HK-2 (cell line): ENCODE measurements at regions not wholly inside any gene's neighbourhood (a gene's known extent, or its start where the extent isn't known, plus 50 kb on each side); places are given as distances from the start of the nearest gene placed in this dataset.
"Not testable (repeated sequence)": the region's sequence is repeated elsewhere in the genome, so short reads cannot be mapped to it uniquely, and the experiment has no call there.

Experiments used
- DNase-seq: peaks from one replicate; pipeline ENCODE4 v3.0.0-alpha.2; 2018; ENCODE audit not compliant: unreplicated experiment

DNA sequence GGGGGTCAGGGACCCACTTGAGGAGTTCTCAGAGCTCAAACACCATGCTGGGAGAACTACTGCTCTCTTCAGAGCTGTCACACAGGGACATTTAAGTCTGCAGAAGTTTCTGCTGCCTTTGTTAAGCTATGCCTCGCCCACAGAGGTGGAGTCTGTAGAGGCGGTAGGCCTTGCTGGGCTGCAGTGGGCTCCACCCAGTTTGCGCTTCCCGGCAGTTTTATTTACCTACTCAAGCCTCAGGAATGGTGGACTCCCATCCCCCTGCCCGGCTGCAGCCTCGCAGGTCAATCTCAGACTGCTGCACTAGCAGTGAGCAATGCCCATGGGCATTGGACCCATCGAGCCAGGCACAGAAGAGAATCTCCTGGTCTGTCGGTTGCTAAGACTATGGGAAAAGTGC is 706.4 kb downstream of the LRRIQ3 start:
- DNase-seq: no peak

DNA sequence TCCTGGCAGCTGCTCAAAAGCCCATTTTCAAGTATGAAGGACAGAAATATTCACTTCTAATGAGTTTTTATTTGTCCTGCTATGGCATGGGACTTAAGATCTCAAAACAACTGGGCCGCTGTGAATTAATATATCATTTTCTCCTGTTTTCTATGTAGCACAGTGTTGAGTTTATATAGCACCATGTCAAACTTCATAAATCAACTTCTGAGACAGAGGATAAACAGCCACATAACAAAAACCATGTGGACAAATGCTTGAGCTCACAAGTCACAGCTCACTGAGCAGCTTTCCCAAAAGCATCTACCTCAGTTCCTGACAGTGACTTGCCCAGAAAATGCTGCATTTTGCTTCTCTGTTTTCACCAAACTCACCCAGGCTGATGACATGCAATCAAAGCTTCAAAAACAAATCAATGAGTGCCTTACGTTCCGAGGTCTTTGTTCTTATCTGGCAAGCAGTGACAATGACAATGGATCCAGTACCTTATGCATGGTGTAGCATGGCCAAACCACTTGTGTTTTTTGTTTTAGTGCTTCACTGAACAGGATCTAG is 722.6 kb downstream of the LRRIQ3 start:
- no peak for DNase-seq

DNA sequence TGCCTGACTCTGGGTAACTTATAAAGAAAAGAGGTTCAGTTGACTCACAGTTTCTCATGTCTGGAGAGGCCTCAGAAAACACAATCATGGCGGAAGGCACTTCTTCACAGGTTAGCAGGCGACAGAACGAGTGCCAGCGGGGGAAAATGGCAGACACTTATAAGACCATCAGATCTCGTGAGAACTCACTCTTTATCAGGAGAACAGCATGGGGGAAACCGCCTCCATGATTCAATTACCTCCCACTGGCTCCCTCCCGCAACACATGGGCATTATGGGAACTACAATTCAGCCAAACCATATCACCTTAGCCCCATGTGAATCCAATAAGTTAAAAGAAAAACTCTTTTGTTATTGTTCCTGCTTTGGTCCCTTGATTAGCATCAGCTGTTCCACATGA is 725.2 kb downstream of the LRRIQ3 start:
- DNase-seq: no peak

DNA sequence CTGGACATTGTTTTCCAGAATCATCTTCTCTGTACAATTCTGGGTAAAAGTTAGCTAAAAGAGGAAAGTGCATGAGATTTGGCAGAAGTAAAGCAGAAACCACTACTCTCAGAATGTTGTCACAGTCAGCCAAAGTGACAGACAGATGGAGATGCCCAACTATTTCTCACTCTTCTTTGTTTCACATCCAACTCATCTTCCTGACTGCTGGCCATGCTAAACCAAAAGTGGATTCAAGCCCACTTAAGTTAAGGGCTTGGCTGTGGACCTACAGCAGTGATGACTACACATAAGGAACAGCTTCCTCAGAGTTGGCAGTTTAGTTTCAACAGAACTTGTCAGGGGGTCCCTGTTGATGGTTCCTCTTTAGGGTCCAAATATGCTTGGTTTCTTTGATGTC is 730.2 kb downstream of the LRRIQ3 start:
- DNase-seq: no peak

DNA sequence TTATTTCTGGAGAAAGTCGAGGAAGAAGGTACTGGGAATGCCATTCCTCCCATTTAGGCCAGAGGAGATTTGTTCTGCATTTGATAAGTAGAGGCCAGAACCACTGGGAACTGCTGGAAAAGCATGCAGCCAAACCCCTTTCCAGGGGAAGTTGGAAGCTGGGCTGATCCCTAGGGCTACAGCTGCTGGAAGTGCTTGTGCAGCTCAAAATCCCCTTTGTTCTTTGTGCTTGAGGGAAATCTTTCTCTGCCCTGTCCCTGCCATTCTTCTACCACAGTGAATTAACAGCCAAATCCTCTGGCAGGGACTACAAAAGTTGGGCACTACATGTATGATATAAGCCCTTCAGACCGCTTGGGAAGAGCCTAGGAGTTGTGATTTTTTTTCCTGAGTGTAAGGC is 734.1 kb downstream of the LRRIQ3 start:
- no peak for DNase-seq

DNA sequence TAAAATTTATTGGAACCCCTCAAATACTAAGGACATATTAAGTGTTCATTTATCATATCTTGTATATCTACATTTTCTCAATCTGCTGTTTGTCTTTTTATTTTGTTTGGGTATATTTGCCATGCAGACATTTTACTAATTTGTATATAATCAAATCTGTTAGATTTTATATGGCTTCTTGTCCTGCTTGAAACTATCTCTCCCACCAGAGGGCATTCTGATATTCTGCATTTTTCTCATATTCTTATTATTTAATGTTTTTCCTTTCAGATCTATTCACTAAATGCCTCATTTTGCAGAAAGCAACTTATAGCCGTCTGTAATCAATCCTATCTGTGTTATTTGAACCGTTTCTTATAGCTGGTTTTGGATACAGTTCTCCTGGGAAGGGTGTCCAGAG is 745.5 kb downstream of the LRRIQ3 start:
- no peak for DNase-seq

DNA sequence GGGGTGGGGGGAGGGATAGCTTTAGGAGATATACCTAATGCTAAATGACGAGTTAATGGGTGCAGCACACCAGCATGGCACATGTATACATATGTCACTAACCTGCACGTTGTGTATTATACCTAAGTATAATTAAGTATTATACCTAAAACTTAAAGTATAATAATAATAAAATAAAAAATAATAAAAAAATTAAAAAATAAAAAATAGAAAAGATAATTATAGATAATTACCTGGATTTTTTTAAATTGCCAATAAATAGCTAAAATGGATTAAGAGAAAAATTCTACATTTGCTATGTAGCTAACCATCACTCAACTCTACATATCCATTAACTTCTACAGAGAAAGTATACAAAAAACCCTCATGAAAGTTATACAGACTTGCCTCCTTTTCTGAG is 747.3 kb downstream of the LRRIQ3 start:
- not testable (repeated sequence) for DNase-seq

DNA sequence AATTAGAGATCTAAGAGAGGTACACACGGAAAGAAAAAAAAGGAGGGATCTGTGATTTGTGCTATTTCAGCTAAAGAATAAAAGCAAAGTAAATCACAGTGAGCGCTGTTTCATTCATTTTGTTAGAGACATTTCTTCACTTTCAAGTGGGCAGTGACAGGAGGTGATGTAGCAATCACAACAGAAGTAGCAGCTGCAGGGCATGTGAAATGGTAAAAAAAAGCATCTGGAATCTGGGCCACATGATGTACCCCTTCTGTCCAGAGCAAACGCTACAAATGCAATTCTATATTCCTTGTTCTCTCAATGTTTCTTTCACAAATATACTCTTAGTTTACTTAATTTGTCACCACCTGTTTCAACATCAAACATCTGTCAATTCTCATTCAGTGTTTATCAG is 786.5 kb downstream of the LRRIQ3 start:
- DNase-seq: no peak

DNA sequence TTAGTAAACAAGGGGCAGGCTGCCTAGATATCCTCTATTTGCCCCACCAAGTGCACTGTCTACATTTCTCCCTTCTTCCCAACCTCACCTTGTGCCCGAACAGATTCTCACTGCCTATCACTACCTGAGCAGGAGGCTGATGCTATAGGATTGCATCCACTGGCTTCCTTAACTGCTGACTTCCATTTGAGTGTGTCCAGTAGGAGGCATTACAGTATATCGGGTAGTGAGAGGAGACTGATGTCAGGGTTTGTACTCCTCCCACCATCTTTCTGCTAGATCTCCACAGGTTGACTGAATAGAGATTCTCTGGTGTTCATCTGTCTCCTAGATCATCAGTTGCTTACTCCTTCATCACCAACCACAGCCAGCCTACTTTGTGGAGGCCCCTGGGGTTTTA is 796.3 kb downstream of the LRRIQ3 start:
- DNase-seq: no peak

DNA sequence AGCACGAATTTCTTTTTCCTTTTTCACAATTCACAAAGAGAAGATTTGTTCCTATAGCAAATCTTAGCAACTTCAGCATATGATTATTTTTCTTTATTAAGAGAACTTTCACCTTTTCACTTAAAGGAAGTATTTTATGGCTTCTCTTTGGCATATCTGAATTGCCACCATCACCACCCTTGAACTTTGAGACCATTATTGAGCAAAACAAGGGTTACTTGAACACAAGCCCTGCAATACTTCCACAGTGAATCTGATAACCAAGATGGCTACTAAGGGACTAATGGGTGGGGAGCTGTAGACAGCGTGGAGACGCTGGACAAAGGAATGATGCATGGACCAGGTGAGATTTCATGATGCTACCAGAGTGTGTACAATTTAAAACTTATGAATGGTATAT is 815.0 kb downstream of the LRRIQ3 start:
- DNase-seq: no peak

DNA sequence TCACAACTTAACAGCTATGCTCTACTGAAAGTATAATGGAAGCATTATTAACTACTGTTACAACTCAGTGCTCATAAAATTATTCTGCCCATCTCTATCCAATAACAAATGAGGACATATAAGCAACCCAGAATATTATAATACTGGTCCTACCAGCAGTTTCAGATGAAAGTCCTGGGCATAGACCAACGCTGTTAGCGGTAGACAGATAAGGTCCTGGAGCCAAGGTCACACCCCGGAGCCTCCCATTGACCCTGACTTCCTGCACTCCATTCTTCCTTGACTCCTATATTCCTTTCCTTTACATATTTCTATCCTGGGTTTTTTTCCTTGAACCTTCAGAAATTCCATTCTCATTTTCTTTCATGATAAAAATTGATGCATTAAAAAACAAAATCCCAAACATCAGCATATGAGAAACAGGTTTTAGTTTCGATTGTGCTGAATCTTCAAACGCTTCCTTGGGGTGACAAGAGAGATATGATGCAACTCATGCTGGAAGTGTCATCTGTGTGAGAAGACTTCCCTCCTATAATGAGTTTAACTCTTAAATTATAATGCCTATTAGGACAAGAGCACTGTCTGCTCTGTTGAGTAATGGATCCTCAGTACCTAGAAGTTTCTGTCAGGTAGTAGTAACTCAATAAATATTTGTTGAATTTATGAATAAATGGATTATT is 831.1 kb downstream of the LRRIQ3 start:
- no peak for DNase-seq

DNA sequence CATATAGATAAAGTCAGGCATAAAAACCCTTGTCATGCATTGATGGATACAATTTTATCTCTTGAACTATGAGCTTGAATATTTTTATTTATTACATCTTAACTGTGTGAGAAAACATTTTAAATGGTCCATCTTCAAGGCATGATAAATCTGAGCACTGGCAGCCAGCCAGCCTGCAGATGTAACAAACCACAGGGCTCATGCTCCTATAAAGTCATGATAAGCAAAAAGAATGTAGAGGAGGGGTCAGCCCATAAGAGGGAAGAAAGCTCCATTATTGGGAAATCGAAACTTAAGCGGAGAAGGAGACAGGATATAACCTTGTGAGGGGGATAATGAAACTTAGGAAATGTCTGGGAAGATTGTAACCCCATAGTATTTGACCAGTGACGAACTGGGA is 839.0 kb downstream of the LRRIQ3 start:
- DNase-seq: no peak

DNA sequence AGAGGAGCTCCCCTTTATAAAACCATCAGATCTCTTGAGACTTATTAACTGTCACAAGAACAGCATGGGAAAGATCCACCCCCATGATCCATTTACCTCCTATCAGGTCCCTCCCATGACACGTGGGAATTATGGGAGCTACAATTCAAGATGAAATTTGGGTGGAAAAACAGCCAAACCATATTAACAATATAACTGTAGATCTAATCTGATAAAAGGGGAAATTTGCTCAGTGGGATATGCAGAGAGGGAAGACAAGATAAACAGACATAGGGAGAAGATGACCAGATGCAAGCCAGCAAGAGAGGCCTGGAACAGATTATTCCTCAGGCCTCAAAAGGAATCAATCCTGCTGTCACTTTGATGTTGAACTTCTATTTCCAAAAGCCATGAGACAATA is 841.5 kb downstream of the LRRIQ3 start:
- no peak for DNase-seq

DNA sequence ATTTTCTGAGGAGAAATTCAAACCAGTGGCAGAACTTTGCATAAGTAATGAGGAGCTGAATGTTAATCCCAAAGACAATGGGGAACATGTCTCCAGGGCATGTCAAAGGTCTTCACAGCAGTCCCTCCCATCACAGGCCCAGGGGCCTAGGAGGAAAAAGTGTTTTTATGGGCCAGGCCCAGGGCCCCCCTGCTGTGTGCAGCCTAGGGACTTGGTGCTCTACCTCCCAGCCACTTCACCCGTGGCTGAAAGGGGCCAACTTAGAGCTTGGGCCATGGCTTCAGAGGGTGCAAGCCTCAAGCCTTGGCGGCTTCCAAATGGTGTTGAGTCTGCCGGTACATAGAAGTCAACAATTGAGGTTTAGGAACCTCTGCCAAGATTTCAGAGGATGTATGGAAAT is 854.0 kb downstream of the LRRIQ3 start:
- DNase-seq: no peak

DNA sequence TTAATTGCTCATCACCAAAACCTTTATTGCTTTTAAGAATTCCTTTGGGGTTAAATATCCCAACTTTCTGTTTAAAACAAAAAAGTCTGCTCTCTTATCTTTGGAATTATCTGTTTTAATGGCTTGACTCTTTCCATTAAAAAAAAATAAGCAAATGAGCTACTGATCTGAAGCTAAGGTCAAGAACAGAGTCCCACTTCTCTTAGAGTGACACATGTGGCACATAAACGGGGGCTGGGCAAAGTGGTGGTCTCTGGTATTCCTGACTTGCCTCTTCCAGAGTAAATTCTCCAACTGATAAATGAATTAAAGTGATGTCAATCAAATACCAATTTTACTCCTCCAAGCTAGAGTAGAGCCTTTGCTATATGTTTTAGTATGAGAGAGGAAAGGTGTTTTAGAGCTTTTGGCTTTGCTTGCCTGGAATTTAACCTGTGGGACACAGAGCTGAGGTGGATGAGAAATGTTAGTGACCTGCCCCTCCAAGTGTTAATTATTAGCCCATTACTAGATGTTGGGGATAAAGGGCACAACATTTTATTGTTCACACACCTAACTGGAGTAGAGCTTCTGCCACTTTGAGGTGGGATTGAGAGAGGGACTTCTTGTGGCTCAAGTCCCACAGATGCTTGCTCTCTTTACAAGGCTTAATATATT is 864.0 kb downstream of the LRRIQ3 start:
- no peak for DNase-seq

DNA sequence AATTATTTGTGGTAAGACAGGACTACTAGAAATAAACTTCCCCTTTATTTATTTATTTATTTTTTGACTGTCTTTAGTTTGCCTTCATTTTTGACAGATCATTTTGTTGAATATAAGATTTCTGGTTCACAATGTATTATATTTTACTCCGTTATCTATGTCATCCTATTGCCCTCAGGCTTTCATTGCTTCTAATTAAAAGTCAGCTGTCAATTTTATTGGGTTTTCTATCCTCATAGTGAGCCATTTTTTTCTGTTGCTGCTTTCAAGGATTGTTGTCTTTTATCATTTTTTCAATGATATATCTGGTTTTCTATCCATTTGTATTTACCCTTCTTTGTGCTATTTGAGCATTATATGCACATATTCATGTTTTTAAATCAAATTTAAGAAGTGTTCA is 866.2 kb downstream of the LRRIQ3 start:
- no peak for DNase-seq

DNA sequence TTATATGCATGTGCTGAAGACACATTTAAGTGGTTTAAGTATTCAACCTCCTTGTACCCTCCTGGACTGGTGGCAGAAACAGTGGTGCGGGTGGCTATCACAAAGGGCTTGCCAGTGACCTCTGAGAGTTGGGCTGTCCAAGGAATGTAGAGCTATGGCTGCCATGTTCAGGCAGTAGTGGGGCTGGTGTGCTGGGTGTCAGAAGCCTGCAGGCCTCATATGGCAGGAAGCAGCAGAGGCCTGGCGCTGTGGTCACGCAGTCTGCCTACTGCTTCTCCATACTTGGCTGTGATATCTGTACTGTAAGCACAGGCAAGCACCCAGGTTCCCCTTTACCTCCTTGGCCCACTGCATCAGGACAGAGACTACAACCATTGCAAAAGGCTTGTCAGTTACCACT is 870.0 kb downstream of the LRRIQ3 start:
- DNase-seq: no peak

DNA sequence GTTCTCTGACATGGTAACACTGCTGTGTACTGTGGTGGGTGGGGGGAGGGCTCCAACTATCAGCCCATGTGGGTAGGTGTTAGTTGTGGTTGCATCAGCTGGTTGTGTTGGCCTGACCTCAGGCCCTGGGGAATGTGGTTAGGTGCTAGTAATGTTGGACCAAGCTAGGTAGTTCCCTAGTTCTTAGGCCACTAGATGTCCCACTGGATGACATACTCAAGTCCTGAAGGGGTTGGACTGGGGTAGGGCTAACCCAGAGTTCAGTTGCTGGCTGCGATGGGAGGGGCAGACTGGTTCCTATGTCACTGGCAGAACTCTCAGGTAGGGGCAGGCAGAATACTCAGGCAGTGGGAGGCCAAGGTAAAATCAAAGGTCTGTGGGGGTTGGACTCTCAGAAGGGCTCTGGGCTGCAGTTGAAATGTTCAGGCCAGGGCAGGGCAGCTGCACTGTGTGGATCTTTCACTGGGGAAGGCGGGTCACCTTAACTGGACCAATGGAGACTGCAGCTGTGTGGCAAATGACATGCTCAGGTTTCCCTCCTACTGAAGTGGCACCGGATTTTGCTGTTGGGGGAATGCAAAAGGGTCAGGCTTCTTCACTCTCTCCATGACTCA is 870.7 kb downstream of the LRRIQ3 start:
- no peak for DNase-seq

DNA sequence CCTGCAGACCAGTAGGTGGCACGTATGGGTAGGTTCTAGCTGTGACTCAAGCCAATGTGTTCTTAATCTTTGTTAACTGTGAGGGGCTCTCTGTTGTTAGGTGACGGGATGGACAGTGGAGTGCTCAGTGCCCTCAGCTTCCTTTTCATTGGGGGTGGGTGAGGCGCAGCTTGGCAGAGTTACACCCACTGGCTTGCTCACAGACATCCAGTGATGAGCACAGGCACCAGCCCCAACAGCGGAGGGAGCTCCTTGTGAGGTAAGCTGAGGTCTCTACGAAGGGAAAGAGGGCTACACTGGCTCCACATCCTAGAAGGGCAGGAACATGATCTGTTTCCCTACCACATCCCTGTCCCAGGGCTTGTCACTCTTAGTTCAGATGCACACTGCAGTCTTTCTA is 871.3 kb downstream of the LRRIQ3 start:
- DNase-seq: no peak

DNA sequence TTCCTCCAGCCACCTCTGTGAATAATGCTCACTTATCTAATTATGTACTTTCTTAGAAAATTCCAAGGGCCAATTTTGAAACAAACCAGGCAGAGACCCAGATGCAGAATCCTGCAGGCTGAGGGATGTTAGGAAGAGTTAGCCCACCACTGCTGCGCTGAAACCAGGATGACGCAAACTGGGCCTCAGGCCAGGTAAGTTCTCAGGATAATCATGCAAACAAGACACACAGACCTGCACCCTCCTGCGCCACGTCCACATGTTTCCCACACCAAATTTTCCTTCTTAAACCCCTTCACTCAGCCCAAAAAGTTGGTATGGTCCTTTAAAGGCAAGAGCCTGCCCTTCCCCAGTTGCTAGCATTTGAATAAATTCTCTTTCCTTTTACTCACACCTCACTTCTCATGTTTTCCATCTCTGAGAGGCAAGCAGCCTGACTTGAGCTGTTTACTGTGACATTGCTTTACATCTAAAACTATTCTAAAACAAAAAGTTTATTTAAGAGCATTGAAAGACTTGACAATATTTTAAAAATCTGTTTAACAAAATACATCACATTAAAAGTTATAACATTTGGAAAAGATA is 887.1 kb downstream of the LRRIQ3 start:
- DNase-seq: no peak

DNA sequence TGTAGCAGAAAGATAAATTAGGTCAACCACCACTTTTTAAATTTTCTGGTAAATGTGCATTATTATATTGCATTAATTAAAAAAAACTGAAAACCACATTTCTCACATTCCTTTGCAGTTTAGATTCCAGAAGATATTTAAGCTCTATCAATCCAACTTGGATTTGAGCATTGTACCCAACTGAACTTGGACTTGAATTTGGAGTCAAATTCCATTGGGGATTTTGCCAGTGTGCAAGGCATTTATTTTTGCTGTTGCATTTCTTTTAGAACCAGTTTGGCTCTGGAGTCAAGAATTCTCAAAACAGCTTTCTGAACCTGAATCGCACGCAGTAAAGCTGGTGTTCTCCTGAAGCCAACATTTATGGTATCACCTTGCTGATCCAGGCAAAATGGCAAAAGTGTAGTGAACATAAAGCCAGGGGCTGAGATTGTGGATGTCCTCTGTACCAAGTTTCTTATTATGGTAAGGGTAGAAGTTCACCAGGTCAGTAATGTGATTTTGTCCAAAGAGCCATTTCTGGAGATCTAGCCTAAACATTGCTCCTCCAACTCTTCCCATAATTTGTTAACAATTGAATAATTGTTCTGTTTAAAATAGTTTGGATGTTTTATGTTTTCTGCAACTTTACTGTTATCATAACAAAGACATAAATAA is 890.9 kb downstream of the LRRIQ3 start:
- no peak for DNase-seq

DNA sequence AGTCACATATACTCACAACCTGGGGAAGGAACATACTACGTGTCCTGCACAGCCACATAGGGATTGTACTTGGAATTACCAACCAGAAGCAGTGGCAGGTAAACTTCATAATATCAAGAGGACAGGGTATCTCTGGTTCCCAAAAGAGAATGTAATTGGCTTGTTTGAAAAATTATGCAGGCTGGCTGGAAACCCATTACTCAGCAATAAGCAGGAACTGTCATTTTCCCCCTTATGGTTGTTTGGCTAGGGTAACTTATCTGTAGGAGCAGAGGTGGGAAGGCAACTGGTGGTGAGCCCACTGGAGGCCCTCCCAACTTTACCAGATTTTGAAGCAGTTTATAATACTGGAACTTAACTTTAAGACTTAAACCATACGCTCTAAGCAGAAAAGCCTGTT is 924.1 kb downstream of the LRRIQ3 start:
- DNase-seq: no peak
